D721Med (cell line): ENCODE measurements at regions not wholly inside any gene's neighbourhood (a gene's known extent, or its start where the extent isn't known, plus 50 kb on each side); places are given as distances from the start of the nearest gene placed in this dataset.

Source experiments
- DNase-seq: peaks from one replicate; pipeline ENCODE4 v3.0.0; 2011; ENCODE audit warnings: low spot score; ENCODE audit not compliant: insufficient read length
- FAIRE-seq: peaks from 2 replicates; lab custom pipeline; 2011; peaks lifted over from hg19 to GRCh38; lab: Jason Lieb, UNC
- CTCF ChIP-seq: IDR thresholded peaks from 2 replicates; pipeline ENCODE4 v1.5.1; 2012; ENCODE audit warnings: mild to moderate bottlenecking, control low read depth; ENCODE audit not compliant: insufficient read depth; ENCODE audit errors: missing control alignments

DNA sequence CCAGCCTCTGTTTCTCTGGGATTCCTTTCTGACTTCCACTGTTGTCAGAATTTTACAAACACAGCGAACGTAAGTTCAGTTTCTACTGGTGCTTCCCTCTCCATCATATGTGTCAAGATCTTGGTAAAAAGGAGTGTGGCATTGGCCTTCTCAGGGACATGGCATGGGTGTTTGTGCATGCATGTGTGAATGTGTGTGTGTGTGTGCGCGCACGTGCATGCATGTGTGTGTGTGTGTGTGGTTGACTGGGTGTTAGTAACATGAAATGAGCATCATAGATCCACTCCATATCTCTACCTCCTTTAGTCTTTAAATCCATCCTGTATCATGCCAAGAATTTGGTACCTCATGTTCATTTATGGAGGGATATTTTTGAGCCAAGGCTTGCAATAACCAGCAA is 411.3 kb downstream of the NPHP4 start:
- no peak for DNase-seq
- no peak for FAIRE-seq
- no peak for TF ChIP-seq CTCF

DNA sequence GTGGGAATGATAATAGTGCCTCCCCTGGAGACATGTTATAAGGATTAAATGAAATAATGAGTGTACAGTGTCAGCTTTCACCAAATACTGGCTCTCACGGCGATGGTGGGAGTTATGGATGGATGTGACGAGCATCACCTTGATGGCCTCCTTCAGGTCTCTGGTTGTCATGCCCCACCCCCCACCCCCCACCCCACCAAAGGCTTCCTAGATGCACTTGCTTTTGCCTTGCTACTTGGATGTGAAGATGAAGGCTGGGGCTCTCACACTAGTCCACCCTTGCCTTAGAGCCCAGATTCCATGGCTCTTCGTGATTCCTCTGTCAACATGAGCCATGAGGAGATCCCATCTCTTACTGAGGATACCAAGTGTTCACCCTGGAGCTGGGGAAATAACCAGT is 412.3 kb downstream of the NPHP4 start:
- FAIRE-seq (no peak), DNase-seq (no peak)
- no peak for TF ChIP-seq CTCF

- FAIRE-seq: no peak
- DNase-seq: no peak
- no peak for TF ChIP-seq CTCF
Measured at GRCh38 chr1:5578690-5579089, 413.5 kb downstream of the NPHP4 start.

GRCh38 chr1:5577255-5578040 is 414.8 kb downstream of the NPHP4 start:
- TF ChIP-seq CTCF: no peak
- no peak for FAIRE-seq
- DNase-seq: no peak

DNA sequence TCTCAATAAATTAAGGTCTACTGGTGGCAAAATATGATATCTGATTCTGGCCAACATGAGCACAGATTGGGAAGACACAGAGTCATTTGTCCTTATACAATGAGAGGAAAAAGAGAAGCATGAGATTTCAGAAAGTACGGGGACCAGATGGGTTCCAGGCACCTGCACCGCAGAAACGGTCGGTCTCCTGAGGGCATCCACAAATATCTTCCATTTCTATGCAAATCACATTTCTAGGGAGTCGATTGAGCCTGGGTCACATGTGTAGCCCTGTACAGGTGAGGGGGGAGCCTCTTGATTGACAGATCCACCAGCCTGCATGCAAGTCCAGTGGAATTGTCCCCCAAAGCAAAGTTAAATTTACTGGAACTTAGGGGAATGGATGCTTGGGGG is 415.6 kb downstream of the NPHP4 start:
- DNase-seq: no peak
- no peak for TF ChIP-seq CTCF
- FAIRE-seq: no peak

DNA sequence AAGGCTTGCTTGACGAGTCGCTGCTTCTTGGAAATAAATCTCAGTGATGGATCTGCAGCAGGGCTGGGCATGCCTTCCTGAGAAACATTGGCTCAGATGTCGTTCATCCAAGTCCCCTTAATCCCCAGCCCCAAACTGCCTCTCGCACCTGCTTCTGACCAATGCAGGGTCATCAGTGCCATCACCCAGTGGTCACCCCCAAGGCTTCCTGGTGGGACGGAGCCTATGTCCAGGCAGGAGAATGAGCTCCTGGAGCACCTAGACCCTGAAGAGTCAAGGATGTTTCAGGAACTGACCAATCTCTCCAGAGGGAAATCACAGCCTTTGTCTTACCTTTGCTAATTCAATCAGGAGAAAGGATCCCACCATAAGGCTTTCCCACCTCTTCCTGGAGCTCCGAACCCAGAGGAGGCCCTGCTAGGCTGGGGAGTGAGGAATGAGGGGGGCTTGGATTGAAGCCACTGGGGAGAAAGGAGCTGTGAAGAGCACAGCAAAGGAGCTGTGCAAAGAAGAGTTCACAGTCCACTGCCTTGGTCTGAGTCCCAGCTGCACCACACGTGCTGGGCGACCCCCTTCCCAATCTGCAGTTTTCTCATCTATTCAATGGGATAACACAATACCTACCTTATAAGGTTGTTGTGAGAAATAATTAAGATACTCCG is 416.1 kb downstream of the NPHP4 start:
- DNase-seq (no peak), FAIRE-seq (no peak)
- TF ChIP-seq CTCF: no peak

DNA sequence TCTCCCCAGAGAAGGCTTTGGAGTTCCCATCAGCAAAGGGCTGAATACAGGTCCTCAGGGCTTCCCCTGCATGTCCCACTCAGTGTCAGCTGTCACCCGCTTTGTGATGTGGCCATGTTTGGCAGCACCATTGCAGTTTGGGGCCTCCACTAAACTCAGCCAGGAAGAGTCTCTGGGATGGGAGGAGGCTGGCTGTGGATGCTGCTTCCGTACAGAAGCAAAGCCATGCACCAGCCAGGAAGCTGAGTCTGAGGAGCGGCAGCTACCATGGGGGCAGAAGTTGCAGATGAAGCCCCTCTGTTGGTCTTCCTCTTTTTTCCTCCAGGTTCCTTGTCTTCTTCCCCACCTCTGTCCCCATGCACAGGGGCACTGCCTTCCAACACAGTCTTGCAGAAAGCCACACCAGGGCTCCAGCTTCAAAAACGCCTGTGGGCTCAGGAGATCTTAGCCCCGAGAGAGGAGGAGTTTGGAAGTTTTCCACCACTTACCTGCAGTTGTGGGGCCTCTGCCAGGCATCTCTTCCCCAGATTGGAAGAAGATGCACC is 416.8 kb downstream of the NPHP4 start:
- no peak for TF ChIP-seq CTCF
- DNase-seq (no peak), FAIRE-seq (no peak)
